HG03442 (cell line): ENCODE measurements at regions not wholly inside any gene's neighbourhood (a gene's known extent, or its start where the extent isn't known, plus 50 kb on each side); places are given as distances from the start of the nearest gene placed in this dataset.
"Not testable (repeated sequence)": the region's sequence is repeated elsewhere in the genome, so short reads cannot be mapped to it uniquely, and the experiment has no call there.

ENCODE experiments used
- ATAC-seq: cut with Tn5 transposase; IDR thresholded peaks from one replicate; pipeline ENCODE4 v1.9.1; 2021; ENCODE audit warnings: mild to moderate bottlenecking, moderate library complexity; ENCODE audit not compliant: unreplicated experiment

DNA sequence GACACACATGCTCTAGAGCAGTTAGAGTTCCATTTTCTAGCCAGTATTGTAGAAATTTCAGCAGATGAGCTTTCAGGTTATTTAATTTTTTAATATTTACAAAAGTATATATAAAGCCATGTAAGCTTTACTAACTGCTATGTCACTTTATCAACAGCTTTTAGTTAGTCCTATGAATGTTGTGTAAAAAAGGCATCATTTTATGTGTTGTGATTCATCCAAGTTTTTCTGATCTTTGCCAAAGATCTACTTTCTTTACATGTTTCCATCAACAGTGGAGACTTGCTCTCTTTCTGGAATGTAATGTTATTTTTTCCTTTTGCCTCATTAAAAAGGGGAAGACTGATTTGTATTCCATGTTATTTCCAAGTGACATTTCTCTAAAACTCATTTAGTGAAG lies 125.2 kb upstream of the TFPI start:
- no peak for ATAC-seq

DNA sequence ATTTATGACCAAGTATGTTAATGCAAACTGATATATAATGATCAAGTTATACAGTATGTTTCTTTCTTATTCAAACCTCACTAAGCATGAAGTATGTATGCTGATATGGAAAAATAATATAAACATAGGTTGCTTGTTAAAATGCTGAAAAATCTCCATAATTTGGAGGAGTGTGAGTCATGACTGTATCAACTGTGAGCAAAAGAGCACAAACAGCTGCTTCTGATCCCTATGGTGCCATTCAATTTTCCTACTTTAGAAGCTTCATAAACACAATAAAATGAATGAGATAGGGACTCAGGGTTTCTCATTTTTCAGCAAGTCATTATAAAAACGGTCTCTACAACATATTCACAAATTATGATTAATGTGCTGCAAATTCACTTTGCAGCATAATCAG lies 129.9 kb upstream of the TFPI start:
- ATAC-seq = no peak

DNA sequence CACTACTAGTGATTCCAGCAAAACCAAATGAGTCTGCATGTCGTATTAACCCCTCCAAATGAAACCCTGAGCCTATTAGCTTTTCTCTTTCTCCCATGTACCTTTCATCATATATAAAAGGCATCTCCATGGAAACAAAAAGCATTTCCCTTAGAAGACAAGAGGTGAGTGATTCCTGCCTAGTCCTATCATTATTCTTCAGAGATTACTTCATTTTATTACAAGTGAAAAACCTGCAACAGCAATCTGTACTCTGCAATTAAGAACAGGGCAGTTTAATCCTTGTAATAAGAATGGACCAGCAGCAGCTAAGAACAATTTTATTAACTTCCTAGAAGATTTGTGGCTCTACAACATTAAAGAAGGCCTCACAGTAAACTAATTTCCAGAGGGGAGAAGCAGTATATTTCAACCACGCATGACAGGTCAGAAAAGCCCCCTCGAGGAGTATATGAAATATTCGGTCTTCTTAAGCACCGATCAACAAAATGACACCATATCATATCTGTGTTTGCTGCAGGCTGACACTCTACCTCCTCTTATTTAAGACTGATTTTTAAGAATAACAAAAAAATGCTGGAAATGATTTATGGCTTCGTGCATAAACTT lies 132.3 kb upstream of the TFPI start:
- no peak for ATAC-seq

DNA sequence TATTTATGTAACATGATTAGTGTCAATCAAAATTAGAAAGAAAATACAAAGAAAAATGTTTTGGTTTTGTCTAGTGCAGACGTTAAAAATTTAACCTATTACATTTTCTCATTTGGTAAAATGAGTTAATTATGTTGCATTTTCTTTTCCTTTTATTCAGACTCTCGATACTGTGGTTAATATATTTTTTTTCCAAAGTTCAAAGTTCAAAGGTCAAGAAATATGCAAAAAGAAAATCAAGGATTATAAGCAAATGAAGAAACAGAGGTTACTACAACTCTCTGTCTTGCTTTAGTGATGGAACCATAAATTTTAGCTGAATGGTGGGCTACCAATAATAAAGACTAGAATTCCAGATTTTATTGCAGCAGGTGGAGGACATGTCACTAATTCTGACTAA lies 133.3 kb upstream of the TFPI start:
- ATAC-seq = no peak

DNA sequence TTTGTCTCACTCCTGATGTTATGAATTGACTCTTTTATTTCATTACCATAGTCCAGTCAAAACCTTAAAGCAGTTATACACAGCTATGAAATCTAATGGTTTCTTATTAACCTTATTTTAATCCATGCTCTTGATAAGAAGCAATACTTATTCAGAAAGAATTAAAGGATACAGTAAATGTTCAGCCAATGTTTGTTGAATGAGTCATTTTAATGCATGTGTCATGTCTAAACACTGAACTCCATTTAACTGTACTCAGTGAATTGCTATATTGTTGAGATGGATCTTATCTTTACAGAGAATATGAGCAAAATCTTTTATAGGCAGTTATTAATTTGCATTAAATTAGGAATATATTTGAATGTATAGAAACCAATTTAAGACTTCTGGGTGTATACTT lies 135.1 kb upstream of the TFPI start:
- ATAC-seq = no peak

DNA sequence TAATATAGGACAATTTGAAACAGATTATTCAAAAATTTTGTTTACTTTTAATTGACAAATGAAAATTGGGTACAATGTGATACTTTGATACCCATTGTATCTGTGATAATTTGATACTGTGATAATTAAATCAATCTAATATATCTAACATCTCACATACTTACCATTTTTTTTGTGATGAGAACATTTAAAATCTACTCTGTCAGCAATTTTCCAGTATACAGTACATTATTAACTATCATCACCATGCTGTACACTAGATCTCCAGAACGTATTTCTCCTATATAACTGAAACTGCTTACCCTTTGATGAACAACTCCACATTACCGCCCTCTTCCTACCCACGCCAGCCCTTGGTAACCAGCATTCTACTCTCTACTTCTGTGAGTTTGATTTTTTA lies 139.7 kb upstream of the TFPI start:
- ATAC-seq = no peak

DNA sequence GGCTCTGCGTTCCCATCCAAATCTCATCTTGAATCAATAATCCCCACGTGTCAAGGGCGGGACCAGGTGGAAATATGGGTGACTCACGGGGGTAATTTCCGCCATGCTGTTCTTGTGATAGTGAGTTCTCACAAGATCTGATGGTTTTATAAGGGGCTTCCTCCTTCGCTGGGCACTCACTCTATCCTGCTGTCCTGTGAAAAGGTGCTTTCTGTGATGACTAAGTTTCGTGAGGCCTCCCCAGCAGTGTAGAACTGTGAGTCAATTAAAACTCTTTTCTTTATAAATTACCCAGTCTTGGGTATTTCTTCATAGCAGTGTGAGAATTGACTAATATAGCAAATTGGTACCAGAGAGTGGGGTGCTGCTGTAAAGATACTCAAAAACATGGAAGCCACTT lies 142.4 kb upstream of the TFPI start:
- not testable (repeated sequence) for ATAC-seq

DNA sequence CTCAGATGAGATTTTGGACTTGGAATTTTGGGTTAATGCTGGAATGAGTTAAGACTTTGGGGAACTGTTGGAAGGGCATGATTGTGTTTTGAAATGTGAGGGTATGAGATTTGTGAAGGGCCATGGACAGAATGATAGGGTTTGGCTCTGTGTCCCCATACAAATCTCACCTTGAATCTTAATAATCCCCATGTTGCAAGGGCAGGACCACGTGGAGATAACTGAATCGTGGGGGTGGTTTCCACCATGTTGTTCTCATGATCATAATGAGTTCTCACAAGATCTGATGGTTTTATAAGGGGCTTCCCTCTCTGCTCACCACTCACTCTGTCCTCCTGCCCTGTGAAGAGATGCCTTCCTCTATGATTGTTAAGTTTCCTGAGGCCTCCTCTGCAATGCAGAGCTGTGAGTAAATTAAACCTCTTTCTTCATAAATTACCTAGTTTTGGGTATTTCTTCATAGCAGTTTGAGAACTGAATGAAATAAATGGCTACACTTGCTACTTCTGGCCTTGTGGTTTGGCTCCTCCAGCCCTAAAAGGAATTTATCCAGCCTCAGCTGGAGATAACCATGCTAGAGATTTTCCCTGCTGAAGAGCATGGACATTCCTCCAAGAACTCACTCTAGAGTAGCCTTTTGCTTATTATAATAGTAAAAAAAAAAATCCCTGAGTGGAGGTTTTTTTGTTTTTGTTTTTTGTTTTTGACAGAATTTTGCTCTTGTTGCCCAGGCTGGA lies 144.3 kb upstream of the TFPI start:
- ATAC-seq = no peak

DNA sequence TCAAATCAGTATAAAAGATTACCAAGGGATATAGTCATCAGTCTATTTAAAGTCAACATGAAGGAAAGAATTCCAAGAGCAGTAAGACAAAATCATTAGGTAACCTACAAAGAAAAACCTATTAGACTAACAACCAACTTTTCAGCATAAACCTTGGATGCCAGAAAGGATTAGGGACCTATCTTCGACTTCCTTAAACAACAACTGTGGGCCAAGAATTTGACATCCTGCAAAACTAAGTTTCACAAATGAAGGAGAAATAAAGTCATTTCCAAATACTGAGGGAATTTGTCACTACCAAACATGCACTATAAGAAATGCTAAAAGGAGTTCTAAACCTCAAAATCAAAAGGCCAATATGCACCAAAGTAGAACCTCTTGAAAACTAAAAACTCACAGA lies 147.9 kb upstream of the TFPI start:
- no peak for ATAC-seq

DNA sequence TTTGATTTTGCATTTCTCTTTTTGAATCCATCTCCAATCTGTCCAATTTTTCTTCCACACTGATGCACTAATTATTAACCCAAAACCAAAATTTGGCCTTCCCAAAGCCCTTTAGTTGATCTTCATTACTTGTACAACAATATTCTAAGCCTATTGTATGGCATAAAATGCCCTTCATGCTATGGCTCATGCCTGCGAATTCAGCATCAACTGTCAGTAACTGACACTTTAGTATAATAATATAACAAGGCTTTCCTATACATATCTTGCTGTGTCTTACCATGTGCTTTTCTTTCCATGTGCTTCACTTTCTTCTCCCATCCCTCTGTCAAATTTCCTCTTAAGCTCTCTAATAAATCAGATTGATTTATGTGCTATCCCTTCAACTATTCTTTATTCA lies 154.0 kb upstream of the TFPI start:
- ATAC-seq = no peak

DNA sequence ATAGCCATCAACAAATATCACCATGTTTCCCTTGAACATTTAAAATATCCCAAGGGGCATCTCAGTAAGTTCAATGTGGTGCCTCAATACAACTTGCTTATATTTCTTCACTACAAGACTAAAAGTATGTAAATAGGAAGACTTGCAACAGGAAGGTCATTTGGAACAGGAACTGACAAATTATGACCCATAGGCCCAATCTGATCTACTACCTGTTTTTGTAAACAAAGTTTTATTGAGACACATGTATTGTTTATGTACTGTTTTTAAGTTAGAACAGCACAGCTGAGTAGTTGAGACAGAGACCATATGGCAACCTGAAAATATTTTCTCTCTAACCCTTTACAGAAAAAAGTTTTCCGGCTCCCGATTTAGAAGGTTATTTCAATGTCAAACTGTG lies 154.8 kb upstream of the TFPI start:
- ATAC-seq = no peak

DNA sequence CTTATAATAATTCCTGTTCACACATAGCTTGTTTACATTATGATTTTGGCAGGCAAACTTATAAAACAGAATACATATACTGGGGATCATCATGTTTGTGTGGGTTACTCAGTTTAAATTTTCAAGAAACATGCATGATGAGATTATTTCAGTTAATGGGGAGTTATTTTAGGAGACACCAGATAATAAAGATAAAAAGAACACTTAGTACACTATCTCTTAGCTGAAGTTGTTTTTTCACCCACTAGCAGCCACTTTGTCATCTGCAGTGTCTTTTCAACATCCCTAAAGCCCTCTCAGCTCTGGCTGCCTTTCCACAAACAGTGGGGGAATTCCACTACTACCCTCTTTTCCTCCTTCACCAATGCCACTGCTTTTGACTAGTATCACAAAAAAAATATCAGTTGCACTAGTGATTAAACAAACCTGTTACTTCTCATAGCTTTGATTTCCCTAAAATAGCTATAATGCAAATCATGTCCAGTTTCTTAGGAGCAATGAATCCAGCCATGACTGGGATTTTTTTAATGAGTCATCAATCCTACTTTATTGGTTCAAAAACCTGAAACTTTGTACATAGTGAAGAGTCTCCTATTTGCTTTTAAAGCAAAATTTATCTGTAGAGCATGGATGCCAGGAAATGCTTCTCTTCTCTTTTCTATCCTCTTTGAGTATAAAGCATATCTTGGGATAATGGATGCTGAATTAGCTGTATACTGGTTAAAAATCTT lies 156.7 kb upstream of the TFPI start:
- ATAC-seq = no peak

DNA sequence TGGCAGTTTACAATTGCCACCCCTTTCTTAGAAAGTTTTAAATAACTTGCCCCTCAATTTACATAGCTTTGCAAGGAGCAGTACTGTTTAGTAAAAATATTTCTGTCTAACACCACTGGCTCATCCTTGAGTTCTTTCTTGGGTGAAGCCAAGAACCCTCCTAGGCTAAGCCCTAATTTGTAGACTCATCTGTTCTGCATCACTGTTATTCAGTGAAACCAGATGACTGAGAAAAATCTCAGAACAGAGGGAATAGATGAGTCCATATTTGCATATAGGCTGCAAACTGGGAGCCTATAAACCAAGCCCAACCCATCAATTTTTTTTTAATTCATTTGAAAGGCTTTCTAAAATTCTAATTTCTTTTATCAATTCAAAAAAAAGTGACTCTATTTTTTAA lies 161.4 kb upstream of the TFPI start:
- ATAC-seq = no peak

DNA sequence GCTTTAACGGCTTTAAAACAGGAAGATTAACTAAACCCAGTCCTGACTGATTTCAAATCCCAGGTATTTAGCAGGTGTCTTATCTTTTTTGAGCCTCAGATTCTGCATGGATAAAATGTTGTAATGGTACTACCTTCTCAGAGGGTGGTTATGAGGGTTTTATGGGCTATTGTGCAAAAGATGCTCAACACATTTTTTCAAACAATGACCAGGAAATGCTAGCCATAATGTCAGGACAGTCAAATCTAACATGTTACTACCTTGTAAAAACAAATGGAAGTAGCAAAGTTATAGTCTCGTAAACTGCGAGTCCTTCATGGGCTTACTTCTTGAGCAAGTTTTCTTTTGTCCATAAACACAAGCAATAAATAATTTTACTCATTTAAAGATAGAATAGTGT lies 162.1 kb upstream of the TFPI start:
- ATAC-seq = no peak

DNA sequence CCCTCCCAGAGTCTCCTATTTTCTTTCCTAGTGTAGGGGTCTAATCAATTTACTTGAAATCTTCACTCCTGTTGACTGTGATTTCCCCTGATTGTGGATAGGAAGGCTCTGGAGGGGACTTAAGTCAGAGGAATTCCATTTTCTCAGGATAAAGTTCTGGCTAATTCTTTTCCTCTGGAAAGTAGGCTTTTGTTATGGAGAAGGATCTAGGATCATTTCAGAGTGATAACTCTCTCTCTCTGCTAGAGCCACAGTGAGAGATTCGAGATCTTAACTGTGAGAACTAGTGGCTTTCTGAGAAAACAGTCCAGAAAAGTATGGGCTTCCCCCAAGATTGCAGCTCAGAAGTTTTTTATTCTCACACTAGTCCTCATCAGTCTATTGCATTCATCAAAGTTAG lies 163.9 kb upstream of the TFPI start:
- ATAC-seq = no peak

DNA sequence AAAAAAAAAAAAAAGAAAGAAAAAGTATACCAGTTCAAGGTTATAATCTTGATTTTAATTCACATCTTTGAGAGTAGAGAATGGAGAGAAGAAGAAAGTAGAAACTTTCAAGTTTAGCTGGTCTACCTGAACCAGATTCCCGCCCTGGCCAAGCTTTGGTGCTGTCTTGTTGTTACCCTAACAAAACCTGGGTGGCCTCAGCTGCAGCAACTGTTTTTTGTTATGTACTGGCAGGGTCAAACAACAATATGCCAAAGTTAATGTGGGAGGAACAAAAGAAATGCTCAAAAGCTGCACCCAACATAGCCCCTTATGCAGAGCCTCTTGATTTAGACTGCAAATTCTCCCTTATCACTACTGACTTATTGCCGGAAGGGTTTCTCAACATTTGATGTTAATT lies 165.3 kb upstream of the TFPI start:
- ATAC-seq = no peak

DNA sequence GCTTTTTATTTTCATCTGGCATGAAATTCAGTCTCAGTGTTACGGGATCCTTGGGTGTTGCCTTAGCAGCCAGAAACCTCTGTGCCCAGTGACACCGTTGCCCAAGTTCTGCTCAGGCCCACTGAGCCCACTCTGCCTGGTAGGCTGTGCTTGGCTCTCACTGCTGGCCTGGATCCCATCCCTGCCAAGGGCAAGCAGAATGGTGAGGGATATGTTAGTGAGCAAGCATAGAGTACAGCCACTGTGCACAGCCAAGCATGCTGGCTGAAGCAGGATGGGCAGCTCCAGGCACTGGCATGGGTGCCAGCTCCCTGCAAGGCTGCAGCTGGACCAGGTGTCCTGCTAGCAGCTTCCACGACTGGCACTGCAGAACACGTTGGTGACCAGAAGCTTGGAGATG lies 194.7 kb upstream of the TFPI start:
- ATAC-seq = no peak

DNA sequence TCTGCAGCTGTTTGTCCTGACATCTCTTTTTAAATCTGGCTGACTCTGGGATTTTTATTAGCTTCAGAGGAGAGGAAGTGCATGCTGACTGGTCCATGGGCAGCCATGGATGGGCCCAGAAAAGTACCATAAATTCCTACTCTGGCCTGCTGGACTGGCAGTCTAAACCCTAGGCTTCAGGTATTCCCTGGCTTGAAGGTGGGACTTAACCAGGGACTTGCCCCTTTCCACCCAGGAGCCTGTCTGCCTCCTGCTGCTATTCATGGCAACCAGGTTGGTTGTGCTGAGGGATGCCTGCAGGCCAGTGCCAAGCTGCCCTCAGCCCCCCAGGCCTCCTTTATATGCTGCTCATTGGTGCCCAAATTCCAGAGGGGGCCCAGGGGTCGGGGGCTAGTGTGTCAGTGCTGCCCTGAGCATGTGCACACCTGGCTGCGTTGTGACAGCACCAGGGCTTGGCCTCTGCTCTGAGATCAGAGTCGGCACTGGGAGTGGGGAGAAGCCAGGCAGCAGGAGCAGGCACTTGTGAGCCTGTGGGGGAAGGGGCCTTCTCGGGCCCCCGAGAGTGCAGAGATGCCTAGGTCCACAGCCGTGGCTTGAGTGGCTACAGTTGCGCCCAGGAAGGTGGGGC lies 195.7 kb upstream of the TFPI start:
- no peak for ATAC-seq

DNA sequence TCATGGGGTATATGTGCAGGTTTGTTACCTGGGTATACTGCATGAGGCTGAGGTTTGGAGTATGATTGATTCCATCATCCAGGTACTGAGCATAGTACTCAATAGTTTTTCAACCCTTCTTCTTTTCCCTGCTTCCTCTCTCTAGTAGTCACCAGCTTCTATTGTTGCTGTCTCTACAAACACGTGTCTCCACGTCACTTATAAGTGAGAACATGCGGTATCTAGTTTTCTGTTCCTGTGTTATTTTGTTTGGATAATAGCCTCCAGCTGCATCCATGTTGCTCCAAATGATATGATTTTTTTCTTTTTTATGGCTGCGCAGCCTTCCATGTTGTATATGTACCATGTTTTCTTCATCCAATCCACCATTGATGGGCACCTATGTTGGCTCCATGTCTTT lies 214.8 kb upstream of the TFPI start:
- ATAC-seq = no peak

DNA sequence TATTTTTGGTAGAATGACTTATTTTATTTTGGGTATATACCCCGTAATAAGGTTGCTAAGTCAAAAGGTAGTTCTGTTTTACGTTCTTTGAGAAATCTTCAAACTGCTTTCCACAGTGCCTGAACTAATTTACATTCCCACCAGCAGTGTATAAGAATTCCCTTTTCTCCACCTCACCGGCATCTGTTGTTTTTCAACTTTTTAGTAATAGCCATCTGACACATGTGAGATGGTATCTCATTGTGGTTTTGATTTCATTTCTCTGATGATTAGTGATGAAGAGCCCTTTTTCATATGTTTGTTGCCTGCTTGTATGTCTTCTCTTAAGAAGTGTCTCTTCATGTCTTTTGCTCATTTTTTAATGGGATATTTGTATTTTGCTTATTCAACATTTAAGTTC lies 215.2 kb upstream of the TFPI start:
- no peak for ATAC-seq

DNA sequence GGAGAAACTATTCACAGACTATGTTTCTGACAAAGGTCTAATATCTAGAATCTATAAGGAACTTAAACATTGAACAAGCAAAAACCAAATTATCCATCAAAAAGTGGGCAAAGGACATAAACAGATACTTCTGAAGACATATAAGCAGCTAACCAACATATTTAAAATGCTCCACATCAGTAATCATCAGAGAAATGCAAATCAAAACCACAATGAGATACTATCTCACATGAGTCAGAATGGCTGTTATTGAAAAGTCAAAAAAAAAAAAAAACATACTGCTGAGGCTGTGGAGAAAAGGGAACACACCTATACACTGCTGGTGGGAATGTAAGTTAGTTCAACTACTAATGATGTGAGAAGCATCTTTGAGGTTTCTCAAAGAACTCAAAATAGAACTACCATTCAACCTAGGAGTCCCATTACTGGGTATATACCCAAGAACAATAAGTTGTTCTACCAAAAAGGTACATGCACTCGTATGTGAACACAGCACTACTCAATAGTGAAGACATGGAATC lies 220.4 kb upstream of the TFPI start:
- ATAC-seq = peak; percentile 87

DNA sequence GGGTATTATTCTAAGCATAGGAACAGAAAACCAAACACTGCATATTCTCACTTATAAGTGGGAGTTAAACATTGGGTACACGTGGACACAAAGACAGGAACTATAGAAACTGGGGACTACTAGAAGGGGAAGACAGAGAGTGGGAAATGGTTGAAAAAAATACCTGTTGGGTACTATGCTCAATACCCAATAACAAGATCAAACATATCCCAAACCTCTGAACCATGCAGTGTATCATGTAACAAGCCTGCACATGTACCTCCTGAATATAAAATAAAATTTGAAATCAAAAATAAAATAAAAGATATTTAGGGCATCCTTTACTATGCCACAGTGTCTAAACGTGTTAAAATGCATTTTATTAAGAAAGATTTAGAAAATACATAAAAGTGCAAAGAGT lies 221.0 kb upstream of the TFPI start:
- ATAC-seq = peak; percentile 10
